ENCODE measurements at regions not wholly inside any gene's neighbourhood (a gene's known extent, or its start where the extent isn't known, plus 50 kb on each side); places are given as distances from the start of the nearest gene placed in this dataset.

- no peak for DNase-seq (ENCODE audit: low read depth)
Observed at GRCh38 chr13:88586263-88586662, 915.1 kb downstream of the SLITRK5 start.

GRCh38 chr13:88590574-88590973 lies 919.4 kb downstream of the SLITRK5 start:
- no peak for DNase-seq (ENCODE audit: low read depth)

- DNase-seq (ENCODE audit: low read depth): no peak
Observed at GRCh38 chr13:88592105-88592504, 920.9 kb downstream of the SLITRK5 start.

- no peak for DNase-seq (ENCODE audit: low read depth)
Observed at GRCh38 chr13:88601949-88602348, 930.8 kb downstream of the SLITRK5 start.

- no peak for DNase-seq (ENCODE audit: low read depth)
Observed at GRCh38 chr13:88602786-88603777, 931.9 kb downstream of the SLITRK5 start.

- no peak for DNase-seq (ENCODE audit: low read depth)
Observed at GRCh38 chr13:88617176-88617575, 946.0 kb downstream of the SLITRK5 start.

GRCh38 chr13:88622362-88622973 lies 951.3 kb downstream of the SLITRK5 start:
- DNase-seq (ENCODE audit: low read depth): no peak

GRCh38 chr13:88623150-88623549 lies 952.0 kb downstream of the SLITRK5 start:
- no peak for DNase-seq (ENCODE audit: low read depth)

- DNase-seq (ENCODE audit: low read depth): no peak
Observed at GRCh38 chr13:88627071-88627470, 955.9 kb downstream of the SLITRK5 start.

GRCh38 chr13:88628882-88629281 lies 957.7 kb downstream of the SLITRK5 start:
- no peak for DNase-seq (ENCODE audit: low read depth)

- no peak for DNase-seq (ENCODE audit: low read depth)
Observed at GRCh38 chr13:88637935-88638334, 966.8 kb downstream of the SLITRK5 start.

GRCh38 chr13:88643233-88643632 lies 972.1 kb downstream of the SLITRK5 start:
- no peak for DNase-seq (ENCODE audit: low read depth)

- no peak for DNase-seq (ENCODE audit: low read depth)
Observed at GRCh38 chr13:88648598-88649373, 977.6 kb downstream of the SLITRK5 start.

- DNase-seq (ENCODE audit: low read depth): no peak
Observed at GRCh38 chr13:88649855-88650254, 978.7 kb downstream of the SLITRK5 start.

GRCh38 chr13:88651531-88651930 lies 980.4 kb downstream of the SLITRK5 start:
- DNase-seq (ENCODE audit: low read depth): no peak

GRCh38 chr13:88656751-88657150 lies 985.6 kb downstream of the SLITRK5 start:
- no peak for DNase-seq (ENCODE audit: low read depth)

- DNase-seq (ENCODE audit: low read depth): no peak
Observed at GRCh38 chr13:88670509-88670908, 999.3 kb downstream of the SLITRK5 start.

GRCh38 chr13:88674841-88675240 lies 1003.7 kb downstream of the SLITRK5 start:
- DNase-seq (ENCODE audit: low read depth): no peak

GRCh38 chr13:88675347-88675996 lies 1004.3 kb downstream of the SLITRK5 start:
- DNase-seq (ENCODE audit: low read depth): no peak

GRCh38 chr13:88676016-88676415 lies 1004.8 kb downstream of the SLITRK5 start:
- DNase-seq (ENCODE audit: low read depth): no peak

- no peak for DNase-seq (ENCODE audit: low read depth)
Observed at GRCh38 chr13:88685459-88685858, 1014.3 kb downstream of the SLITRK5 start.

GRCh38 chr13:88701551-88701950 lies 1030.4 kb downstream of the SLITRK5 start:
- DNase-seq (ENCODE audit: low read depth): no peak
